Muscle of back (tissue), 3 donors: ENCODE measurements at regions not wholly inside any gene's neighbourhood (a gene's known extent, or its start where the extent isn't known, plus 50 kb on each side); places are given as distances from the start of the nearest gene placed in this dataset.
A peak's percentile ranks its signal among the peaks of the same experiment; 100 is the strongest.
"Not testable (repeated sequence)": the region's sequence is repeated elsewhere in the genome, so short reads cannot be mapped to it uniquely, and the experiment has no call there.

Experiments used
- DNase-seq, 3 donors: peaks; one replicate each; pipeline versions ENCODE4 v3.0.0 to v3.0.0-alpha.2; 2013

DNA sequence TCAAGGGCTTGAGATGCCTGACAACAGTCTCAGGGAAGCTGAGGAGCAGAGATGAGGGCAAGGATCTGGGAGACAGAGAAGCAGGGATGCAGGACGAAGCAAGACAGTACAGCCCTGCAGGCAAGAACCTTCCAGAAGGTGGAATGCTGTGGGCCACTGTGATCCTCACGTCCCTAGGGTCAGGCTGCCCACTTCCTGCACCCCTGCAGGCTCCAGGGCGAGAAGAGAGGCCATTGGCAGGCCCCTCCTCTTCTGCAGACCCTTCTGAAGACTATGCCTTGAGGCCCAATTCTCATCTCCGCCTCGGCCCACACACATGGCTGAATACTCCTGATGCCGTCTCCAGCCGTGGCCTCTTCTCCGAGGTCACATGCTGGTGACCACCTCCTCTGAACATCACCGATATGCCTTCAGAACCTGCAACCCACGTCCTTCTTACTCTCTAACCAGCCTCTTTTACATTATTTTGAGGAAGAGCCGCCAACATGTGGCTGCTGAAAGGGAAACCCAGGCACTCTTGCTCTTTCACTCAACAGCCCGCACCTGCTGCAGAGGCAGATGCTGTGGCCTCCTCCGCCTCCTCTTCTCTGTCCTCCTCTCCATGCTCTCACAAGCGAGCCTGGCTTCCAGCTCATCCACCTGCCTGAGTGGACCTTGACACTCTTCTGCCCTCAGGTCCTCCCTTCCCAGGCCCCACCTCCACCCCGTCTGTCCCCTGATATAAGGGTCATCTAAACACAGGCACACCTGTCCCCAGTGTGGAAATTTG lies 181.5 kb downstream of the IRX2 start:
- DNase-seq: no peak

DNA sequence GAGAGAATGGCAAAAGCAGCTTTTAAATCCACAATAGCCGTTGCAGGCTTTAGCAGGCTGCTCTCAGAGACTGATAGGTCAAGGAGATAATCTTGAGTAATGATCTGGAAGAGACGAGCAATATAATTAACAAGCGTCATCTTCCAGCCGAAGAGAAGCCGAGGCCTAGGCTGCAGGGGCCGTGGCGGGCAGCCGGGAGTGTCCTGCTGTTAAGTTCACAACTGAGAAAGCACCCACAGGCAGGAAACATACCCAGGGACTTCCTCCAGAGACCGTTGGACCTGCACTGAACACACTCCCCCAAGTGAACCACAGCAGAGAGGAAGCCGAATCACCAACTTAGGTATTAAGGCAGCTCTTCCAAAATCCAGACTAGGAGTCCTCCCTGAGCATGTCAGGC lies 182.3 kb downstream of the IRX2 start:
- DNase-seq: no peak

DNA sequence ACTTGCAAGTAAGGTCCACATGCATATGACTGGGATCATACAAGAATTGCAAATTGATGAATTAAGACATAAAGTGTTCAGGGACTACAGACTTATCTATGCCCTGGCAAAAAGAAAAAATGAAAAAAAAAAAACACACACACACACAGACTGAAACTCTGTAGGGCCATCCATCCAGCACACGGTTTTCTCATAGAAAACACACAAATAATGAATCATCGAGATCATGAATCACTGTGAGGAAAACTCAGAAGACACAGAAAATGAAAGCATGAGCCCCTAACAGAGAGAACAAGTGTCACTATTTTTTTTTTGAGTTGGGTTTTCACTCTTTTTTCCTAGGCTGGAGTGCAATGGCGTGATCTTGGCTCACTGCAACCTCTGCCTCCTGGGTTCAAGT lies 185.2 kb downstream of the IRX2 start:
- DNase-seq: no peak

DNA sequence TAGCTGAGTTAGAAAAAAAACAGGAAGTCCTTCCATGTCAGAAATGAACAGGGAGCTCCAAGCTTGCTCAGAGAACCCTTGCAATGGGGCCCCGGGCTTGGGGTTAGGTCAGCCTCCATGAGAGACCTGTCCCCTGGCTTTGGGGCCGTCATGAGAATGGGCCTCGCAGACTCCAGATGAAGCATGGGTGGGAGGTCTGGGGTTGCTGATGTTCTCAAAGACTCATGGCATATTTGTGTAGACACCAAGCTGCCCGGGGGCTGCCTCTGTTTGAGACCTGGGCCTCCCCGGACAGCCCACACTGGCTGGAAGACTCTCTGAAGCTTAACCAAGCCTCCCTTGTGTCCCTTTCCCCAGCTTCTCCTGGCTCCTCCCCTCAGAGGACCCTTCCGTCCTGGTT lies 186.3 kb downstream of the IRX2 start:
- DNase-seq: no peak

DNA sequence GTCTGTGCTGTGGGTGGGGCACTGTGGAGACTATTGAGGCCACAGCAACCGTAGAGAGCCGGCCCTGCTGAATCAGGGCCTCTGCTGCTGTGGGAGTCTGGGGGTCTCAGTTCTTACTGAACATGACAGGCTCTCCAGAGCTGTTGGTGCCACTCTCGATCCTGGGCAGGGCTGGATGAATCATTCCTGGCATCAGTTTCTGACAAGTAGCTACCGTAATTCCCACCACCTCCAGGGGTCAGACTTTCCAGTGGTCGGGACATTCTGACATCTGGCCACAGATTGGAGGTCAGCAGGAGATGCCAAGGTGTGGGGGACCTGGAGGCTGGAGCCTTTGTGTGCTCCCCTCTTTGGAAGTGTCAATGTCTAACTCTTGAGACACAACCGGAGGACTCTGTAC lies 188.4 kb downstream of the IRX2 start:
- no peak for DNase-seq

DNA sequence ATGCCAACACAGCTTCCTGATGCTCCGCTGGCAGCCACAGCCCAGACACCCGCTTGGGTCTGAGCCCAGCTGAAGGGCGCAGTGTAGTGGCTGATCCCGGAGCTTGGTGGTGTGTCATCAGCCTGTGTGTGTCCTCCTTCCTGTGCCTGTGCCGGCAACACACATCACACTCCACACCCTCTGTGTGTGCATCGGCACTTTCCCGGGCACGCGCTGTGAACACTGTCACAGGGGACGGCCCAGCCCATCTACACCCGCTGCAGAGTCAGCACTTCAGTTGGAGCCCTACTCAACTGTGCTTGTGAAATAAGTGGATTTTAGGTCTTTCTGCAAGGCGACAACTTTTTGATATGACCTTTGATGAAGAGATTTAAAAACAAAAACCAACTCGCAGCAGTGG lies 189.4 kb downstream of the IRX2 start:
- no peak for DNase-seq

DNA sequence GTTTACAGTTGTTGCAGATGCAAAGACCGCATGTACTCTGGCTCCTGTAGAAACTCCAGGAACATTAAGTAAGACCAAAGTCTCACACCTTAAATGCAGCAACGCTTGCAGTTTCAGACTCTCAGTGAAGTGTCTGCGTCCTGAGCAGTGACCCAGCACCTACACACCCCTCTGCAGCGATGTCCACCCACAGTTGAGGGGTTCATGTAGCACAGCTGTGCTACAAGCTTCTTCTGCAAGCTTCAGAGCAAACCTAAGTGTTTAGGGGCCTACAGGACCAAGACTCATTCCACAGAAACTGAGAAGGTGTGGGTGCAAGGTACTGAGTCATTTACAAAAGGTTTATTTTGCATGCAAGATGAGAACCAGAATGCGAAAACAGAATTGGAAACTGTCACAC lies 191.0 kb downstream of the IRX2 start:
- DNase-seq: no peak

DNA sequence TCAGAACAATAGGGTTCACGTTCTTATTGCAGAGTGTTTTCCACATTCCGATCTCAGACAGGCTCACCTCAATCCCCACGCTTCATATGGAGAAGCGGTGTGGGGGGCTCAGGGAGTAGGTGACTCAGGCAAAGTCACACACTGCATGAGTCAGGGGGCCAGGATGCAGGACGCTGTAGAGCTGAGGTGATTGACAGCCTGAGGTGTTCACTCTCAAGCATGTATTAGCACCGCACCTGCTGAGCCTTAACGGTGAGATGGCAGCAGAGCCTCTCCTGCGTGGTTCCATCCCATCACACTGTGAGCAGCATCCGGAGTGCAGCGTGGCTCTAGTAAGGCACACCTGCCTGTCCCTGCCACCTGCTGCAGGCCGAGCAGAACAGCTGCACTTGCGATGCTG lies 194.0 kb downstream of the IRX2 start:
- no peak for DNase-seq

DNA sequence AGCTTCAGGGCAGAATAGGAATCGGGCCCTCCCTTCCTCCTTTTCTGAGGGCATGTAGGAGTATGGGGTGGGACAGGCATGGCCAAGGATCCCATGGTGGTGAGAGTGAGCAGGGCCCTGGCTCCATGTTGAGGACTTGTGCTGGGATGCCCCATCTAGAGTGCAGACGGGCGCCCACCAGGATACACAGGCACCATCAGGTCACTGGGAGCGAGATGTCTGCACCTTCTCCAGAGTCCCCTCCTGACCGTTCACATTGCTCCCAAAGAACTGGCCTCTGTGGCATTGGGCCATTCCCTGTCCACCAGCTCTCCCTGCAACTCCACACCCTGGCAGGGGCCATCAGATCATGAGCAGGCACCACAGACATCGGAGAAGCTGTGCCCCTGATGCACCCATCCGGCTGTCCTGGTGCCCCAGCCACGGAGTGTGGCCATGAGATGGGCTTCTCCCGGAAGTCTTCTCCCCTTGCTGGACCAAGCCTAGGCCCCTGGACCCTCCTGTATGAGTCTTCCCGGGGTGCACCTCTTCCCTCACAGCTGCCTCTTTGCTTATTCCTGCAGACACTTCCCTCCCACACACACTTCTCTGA lies 195.0 kb downstream of the IRX2 start:
- DNase-seq: no peak

DNA sequence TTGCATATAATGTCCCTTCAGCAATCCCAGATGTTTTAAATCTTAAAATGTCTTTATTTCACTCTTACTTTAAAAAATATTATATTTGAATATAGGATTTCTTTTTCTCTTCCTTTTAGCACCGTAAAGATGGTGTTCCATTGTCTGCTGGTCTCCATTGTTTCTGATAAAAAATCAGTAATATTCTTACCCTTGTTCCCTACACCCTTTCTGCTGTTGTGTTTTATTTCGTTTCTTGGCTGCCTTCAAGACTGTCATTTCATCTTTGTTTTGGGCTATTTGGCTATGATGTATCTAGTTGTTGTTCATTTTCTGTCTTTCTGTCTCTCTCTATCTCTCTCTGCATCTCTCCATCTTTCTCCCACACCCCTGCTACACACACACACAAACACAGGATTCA lies 197.9 kb downstream of the IRX2 start:
- no peak for DNase-seq

DNA sequence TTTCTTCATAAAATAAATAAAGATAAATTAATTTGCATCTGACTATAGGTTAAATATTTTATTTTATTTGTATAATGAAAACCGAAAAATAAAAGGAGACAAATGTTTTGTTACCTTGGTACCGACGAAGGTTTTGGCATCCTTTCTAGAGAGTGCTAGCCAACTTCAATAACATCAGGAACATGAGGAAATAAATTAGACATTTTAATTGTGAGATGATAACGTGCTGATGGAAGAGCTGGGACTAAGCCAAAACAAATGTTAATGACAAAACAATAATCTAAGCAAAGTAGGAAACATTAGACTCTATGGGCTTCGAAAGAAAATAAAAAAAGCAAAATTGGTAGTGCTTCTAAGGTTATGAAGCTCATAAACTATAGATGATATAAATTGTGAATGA lies 201.0 kb downstream of the IRX2 start:
- DNase-seq: peak in 1 of 3 donors; percentile 10

DNA sequence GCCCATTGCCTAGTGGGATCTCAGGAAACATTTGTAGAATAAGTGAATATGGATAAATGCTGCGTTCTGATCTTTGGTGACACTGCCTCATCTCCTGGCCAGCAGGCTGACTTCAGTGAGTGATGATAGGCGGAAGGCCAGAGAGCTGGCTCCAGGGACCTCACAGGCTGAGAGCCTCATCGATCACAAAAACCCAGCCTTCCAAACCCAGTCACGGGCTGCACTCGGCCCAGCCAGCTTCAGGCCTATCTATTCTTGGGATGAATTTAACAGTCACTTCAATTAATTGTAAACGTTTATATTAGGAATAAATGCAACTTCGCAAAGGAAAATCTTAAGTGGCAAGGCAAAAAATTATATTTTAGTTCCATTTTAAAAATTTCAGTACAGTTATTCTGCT lies 201.6 kb downstream of the IRX2 start:
- no peak for DNase-seq

DNA sequence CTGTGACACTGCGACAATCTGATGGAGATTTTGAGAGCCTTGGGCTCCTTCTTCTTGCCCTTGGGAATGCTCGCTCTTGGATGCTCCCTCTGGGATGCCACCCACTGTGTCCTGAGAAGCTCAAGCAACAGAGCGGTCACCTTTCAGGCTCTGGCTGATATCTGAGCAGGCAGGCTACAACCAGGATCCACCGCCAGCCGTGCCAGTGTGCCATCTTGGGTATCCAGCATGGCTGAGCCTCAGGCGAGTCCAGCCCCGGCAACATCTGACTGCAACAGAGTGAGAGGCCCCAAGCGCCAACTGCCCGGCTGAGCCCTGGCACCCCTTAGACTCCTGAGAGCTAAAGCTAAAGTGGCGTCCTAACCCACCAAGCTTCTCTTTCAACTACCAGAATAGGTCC lies 202.1 kb downstream of the IRX2 start:
- no peak for DNase-seq

DNA sequence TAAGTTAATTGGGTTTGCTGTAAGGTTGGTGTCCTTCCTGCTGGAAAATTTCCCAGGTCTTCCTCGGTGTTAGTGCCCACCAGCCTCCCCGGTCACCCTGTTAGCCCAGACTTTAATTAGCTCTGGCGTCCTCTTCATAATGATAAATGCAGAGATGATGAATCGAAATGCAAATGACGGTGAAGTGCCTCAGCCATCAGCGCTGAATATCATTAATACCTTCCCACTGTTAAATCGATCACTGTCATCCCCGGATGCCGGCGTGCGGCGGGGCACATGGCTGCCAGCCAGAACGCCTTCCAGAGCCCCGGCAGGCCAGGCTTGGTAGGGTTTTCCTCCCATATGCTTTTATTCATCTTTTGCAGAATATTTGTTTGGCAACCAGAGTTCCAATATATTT lies 204.5 kb downstream of the IRX2 start:
- no peak for DNase-seq

DNA sequence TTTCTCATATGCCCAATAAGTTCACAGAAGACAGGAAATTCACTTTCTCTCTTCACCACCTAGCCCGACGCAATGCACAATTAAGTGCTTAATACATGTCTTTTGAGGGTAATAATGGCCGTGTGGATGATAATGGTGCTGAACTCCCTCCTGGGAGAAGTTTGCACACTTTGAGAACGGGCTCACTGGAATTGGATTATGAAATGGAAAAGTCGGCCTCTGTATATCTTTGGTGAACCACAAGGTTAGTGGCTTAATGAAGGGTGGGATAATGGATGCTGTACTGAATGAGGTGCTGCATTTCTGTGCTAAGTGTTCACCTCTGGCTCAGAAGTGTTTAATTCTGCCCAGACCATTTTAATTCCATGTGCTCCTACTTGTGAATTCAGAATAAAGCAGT lies 207.5 kb downstream of the IRX2 start:
- DNase-seq: no peak

DNA sequence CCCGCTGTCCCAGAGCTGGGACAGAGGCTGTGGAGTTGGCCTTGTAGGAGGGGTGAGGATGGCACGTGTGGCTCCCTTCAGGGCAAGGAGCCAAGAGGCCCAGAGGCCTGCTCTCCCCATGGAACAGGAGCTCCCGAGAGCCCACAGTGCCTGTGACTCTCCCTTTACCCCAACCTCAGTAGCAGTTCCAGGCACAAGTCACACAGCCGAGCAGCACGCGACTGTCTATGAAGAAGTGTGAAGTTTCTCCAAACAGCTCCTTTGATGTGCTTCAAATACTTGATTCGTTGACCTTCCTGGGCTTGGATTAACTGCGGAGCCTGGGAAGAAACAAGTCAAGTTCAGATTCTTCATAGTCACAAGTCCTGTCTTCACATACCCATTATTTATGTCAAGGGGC lies 208.7 kb downstream of the IRX2 start:
- DNase-seq: no peak

DNA sequence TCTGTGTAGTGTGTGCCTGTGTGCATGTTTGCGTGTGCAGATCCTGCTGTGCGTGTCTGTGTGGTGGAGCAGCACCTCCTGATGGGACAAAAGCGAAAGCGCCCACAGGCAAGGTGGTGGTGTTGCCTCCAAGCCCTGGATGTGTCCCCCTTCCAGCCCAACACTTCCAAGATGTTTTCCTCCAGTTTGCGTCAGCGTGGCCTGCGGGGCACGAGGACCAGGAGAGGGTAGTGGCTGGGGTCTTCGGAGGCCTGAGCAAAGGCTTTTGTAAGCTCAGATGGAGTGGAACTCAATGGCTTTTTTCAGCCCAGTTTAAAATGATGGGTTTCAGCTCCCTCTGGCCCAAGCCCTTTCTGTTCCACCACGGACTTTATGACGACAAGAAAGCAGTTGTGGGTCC lies 209.5 kb downstream of the IRX2 start:
- no peak for DNase-seq

DNA sequence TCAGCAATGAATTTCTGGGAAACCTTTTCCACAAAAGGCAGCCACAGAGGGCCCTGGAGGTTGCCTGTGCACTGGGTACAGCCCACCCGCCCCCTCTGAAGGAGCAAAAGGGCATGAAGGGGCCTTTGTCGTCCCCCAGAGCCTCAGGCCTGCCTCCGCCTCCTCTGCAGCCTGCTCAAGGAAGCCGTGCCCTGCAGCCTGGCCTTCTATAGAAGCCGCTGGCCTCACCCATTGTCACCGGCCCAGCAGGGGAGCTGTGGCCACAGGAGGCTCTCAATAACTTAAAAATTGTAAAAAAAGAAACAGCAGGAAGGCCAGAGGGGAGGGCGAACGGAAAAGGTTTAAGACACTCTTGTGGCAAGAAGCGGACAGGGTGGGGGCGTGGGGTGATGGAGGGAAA lies 213.3 kb downstream of the IRX2 start:
- DNase-seq: no peak

DNA sequence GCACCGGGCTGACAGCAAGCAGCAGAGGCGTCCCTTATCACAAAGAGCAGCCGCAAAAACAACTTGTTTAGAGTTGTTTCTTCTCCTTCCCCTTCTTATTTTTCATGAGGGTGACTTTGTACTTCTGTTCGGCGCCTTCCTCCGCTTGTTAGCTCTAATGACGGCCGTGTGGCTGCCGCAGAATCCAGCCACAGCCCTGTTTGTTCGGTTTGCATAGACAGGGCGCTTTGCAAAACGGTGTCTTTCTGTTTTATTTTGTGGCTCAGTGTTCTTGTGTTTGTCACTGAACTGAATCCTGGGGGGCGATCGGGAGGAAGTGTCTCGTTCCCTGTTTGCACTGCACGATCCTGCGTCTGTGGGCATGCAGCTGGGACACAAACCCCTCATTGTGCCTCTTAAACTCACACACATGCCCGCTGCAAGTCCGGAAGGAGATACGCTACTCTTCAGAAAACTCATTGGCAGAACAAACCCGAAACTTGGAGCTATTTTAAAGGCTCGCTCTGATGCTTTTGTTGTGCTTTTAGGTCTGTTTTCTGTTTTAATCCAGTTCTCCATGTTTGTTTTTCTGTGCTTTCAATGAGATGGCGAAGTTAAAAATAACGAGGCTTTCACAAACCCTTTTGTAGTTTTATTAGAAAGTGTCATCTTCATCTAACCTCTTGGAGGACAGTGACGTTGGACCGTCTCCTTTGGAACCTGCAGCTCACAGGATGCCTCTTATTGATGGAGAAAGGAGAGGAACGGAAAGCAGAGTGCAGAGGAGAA lies 213.9 kb downstream of the IRX2 start:
- no peak for DNase-seq

DNA sequence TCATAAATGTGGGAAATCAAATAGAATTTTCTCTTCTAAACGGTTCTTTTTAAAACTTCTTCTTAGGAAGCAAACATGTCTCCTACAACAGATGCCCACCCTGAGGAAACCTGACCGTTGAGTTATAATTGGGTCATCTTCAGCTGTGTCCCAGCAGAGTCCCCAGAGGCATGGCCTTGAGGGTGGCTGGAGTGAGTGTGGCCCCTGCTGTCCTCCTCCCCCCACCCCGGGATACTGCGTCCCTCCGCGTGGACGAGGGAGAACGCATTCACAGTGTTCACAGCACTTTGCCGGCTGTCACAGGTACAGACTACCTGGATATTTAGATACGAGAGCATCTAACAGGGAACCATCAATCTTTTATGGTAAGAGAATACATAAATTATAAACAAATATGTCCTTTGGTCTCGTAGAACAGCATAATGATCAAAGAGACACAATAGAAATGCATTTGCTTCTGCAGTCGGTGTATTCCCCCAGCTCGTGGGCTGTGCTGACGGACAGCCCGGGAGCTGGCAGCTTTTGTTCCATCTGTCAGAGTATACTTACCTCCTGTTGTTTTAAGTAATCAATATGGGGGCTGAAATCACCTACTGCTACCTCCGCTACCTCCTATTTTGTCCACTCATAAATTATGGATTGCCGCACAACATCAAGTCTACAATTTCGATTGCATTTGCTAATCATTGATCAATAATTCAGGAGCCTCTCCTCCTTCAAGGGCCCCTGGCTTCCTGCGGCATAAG lies 214.7 kb downstream of the IRX2 start:
- DNase-seq: no peak

DNA sequence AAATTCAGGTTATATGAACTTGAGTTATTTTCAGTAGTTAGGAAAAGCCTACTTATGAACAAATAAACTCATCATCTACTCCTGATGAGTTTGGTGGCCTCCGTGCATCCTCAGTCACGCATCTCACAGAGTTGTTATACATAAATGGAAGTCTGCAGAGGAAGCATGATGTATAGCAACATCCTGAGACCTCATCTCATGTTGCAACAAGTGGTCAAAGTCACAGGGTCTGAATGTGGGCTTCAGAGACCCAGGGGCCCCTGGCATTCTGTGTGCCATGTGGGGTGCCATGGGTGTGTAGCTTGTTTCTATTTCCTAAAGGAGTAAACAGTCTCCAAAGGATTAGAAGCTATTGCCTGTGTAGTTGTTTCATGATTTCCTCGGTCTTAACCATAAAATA lies 216.5 kb downstream of the IRX2 start:
- no peak for DNase-seq

DNA sequence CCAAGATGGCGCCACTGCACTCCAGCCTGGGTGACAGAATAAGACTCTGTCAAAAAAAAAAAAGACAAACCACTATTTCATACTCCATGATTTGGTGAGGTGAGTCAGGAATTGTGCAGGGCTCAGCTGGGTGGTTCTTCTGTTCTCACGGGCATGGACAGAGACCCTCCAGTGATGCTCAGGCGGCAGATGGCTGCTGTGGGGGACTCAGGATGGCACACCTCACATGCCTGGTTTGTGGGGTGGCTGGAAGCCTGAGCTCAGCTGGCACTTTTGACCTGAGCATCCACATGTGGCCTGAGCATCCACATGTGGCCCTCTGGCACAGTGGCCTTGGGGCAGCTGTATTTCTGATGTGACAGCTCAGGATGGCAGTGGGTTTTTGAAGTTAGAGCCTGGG lies 217.2 kb downstream of the IRX2 start:
- no peak for DNase-seq

DNA sequence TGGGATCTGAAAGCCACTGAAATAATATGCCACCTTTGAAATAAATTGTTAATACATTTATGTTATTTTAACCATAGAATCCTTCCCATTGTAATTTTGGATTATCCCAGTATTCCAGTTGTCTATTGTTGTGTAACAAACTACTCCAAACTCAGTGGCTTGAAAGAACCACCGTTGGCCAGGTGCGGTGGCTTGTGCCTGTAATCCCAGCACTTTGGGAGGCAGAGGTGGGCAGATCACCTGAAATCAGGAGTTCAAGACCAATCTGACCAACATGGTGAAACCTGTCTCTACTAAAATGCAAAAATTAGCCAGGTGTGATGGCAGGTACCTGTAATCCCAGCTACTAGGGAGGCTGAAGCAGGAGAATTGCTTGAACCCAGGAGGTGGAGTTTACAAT lies 217.6 kb downstream of the IRX2 start:
- not testable (repeated sequence) for DNase-seq
